ENCODE measurements at regions not wholly inside any gene's neighbourhood (a gene's known extent, or its start where the extent isn't known, plus 50 kb on each side); places are given as distances from the start of the nearest gene placed in this dataset.

GRCh38 chr15:25597571-25597970 is 158.7 kb upstream of the UBE3A start:
- TF ChIP-seq EP300 (IDR thresholded peaks at IDR 0.05; ENCODE audit: low read depth) (no peak), CTCF (IDR thresholded peaks at IDR 0.05) (no peak), POLR2A (IDR thresholded peaks at IDR 0.05) (no peak), POLR2AphosphoS5 (IDR thresholded peaks at IDR 0.05) (no peak)
- Histone ChIP-seq H3K4me3 (no peak overlapping the region), H3K27me3 (no peaks in the 10 kb centered on the region), H3K27ac (no peak overlapping the region), H3K9me3 (peaks cover 0 to 2% of the 10 kb centered on the region in 2 donors), H3K36me3 (no peaks in the 10 kb centered on the region), H3K4me1 (no peaks in the 10 kb centered on the region)
- 59 to 62% methylated on average over 5 of the region's 5 CpGs for WGBS, 2 donors (ENCODE audit: low coverage in 1 of 2)
- in situ Hi-C loops (cut with MboI; ENCODE audit: low pct_ligation_motif_present in 1 of 4, low pct_unique_long_range_greater_than_20kb in 1 of 4, low sequenced_read_pairs in 3 of 4) (no loop called here), intact Hi-C loops (cut with DNase I; ENCODE audit: low total_unique reads) (no loop called here)
- DNase-seq = no peak

GRCh38 chr15:25596644-25597562 is 158.1 kb upstream of the UBE3A start:
- in situ Hi-C loops (cut with MboI; ENCODE audit: low pct_ligation_motif_present in 1 of 4, low pct_unique_long_range_greater_than_20kb in 1 of 4, low sequenced_read_pairs in 3 of 4) (no loop called here), intact Hi-C loops (cut with DNase I; ENCODE audit: low total_unique reads) (no loop called here)
- no peak for TF ChIP-seq POLR2AphosphoS5 (IDR thresholded peaks at IDR 0.05)
- no peak for TF ChIP-seq POLR2A (IDR thresholded peaks at IDR 0.05)
- TF ChIP-seq EP300 (IDR thresholded peaks at IDR 0.05; ENCODE audit: low read depth) = no peak
- TF ChIP-seq CTCF (IDR thresholded peaks at IDR 0.05) = no peak
- DNase-seq = no peak
- Histone ChIP-seq H3K27ac (no peak overlapping the region), H3K27me3 (no peaks in the 10 kb centered on the region), H3K4me1 (no peaks in the 10 kb centered on the region), H3K4me3 (no peak overlapping the region), H3K9me3 (peaks cover 0 to 9% of the 10 kb centered on the region in 2 donors), H3K36me3 (no peaks in the 10 kb centered on the region)
- WGBS, 2 donors (ENCODE audit: low coverage in 1 of 2) = 82 to 84% methylated on average over 6 to 44 of the region's 44 CpGs

GRCh38 chr15:25587616-25588340 is 149.0 kb upstream of the UBE3A start:
- intact Hi-C loops (cut with DNase I; ENCODE audit: low total_unique reads) = no loop called here
- TF ChIP-seq POLR2AphosphoS5 (IDR thresholded peaks at IDR 0.05) (no peak), CTCF (IDR thresholded peaks at IDR 0.05) (no peak), POLR2A (IDR thresholded peaks at IDR 0.05) (no peak), EP300 (IDR thresholded peaks at IDR 0.05; ENCODE audit: low read depth) (no peak)
- Histone ChIP-seq H3K36me3 (no peaks in the 10 kb centered on the region), H3K4me3 (no peak overlapping the region), H3K27me3 (no peaks in the 10 kb centered on the region), H3K9me3 (peaks cover 0 to 7% of the 10 kb centered on the region in 2 donors), H3K4me1 (no peaks in the 10 kb centered on the region), H3K27ac (no peak overlapping the region)
- 71 to 72% methylated on average over 7 of the region's 7 CpGs for WGBS, 2 donors (ENCODE audit: low coverage in 1 of 2)
- DNase-seq = no peak
- in situ Hi-C loops (cut with MboI; ENCODE audit: low pct_ligation_motif_present in 1 of 4, low pct_unique_long_range_greater_than_20kb in 1 of 4, low sequenced_read_pairs in 3 of 4) = no loop called here

- in situ Hi-C loops (cut with MboI; ENCODE audit: low pct_ligation_motif_present in 1 of 4, low pct_unique_long_range_greater_than_20kb in 1 of 4, low sequenced_read_pairs in 3 of 4) (no loop called here), intact Hi-C loops (cut with DNase I; ENCODE audit: low total_unique reads) (no loop called here)
- Histone ChIP-seq H3K36me3 (no peaks in the 10 kb centered on the region), H3K9me3 (no peaks in the 10 kb centered on the region), H3K27ac (no peak overlapping the region), H3K4me1 (no peaks in the 10 kb centered on the region), H3K4me3 (no peak overlapping the region), H3K27me3 (no peaks in the 10 kb centered on the region)
- 73 to 76% methylated on average over 3 to 4 of the region's 4 CpGs for WGBS, 2 donors (ENCODE audit: low coverage in 1 of 2)
- no peak for TF ChIP-seq POLR2A (IDR thresholded peaks at IDR 0.05)
- TF ChIP-seq EP300 (IDR thresholded peaks at IDR 0.05; ENCODE audit: low read depth) = no peak
- TF ChIP-seq POLR2AphosphoS5 (IDR thresholded peaks at IDR 0.05) = no peak
- no peak for TF ChIP-seq CTCF (IDR thresholded peaks at IDR 0.05)
- no peak for DNase-seq
Measured at GRCh38 chr15:25582886-25583285, 144.1 kb upstream of the UBE3A start.

Data from transverse colon (tissue), 4 donors.